WTC11 (cell line): ENCODE measurements at regions not wholly inside any gene's neighbourhood (a gene's known extent, or its start where the extent isn't known, plus 50 kb on each side); places are given as distances from the start of the nearest gene placed in this dataset.

Experiments used
- ATAC-seq: fragments of 200-7000 bp; cut with Tn5 transposase; 2 replicates; pipeline ENCODE4 v1.10.0; 2021; ENCODE audit warnings: mild to moderate bottlenecking, moderate library complexity
- CTCF ChIA-PET: fragments of 300-600 bp; sonication (Branson Sonifier 250); formaldehyde crosslinking; loops from one replicate; lab custom pipeline; 2021; ENCODE audit warnings: antibody characterized with exemption; lab: Charles Lee
- POLR2A ChIA-PET: fragments of 350-600 bp; sonication (Branson Sonifier 250); formaldehyde crosslinking; loops from one replicate; lab custom pipeline; 2021; ENCODE audit warnings: antibody characterized with exemption; lab: Charles Lee
- DNase-seq: peaks from one replicate; pipeline ENCODE4 v3.0.0; 2021; ENCODE audit warnings: low spot score
- H3K27ac Mint-ChIP-seq: 2 replicates; pipeline ENCODE4 v1.8.0; 2021; ENCODE audit warnings: mixed read lengths
- H3K27me3 Mint-ChIP-seq: 2 replicates; pipeline ENCODE4 v1.8.0; 2021; ENCODE audit warnings: low read depth, mild to moderate bottlenecking, moderate library complexity, mixed read lengths
- H3K36me3 Mint-ChIP-seq: 2 replicates; pipeline ENCODE4 v1.8.0; 2021; ENCODE audit warnings: mixed read lengths
- H3K4me1 Mint-ChIP-seq: 2 replicates; pipeline ENCODE4 v1.8.0; 2022; ENCODE audit warnings: mixed read lengths
- H3K4me3 Mint-ChIP-seq: 2 replicates; pipeline ENCODE4 v1.8.0; 2021; ENCODE audit warnings: mild to moderate bottlenecking, moderate library complexity, mixed read lengths
- H3K9me3 Mint-ChIP-seq: 2 replicates; pipeline ENCODE4 v1.8.0; 2021; ENCODE audit warnings: mixed read lengths
- CDX4 ChIP-seq: fragments of 250-450 bp; sonication (Bioruptor Pico); IDR thresholded peaks from 2 replicates; pipeline ENCODE4 v1.9.0; 2021; ENCODE audit warnings: moderate library complexity, mild to moderate bottlenecking, inconsistent platforms, borderline replicate concordance
- FOXP1 ChIP-seq: sonication (generic); formaldehyde crosslinking; IDR thresholded peaks from 2 replicates; pipeline ENCODE4 v1.8.0; 2022; ENCODE audit warnings: missing genetic modification reagents, mild to moderate bottlenecking, moderate library complexity, borderline replicate concordance
- FOXP4 ChIP-seq: sonication (generic); formaldehyde crosslinking; IDR thresholded peaks from 2 replicates; pipeline ENCODE4 v1.8.0; 2022; ENCODE audit warnings: mild to moderate bottlenecking, missing genetic modification reagents
- HMGA2 ChIP-seq: fragments of 250-450 bp; sonication (Bioruptor Pico); IDR thresholded peaks from 2 replicates; pipeline ENCODE4 v1.4.0; 2021; ENCODE audit warnings: mild to moderate bottlenecking, moderate library complexity
- IRF2 ChIP-seq: sonication (generic); formaldehyde crosslinking; IDR thresholded peaks from 2 replicates; pipeline ENCODE4 v1.8.0; 2022; ENCODE audit warnings: low read depth, missing genetic modification reagents, borderline replicate concordance
- JUN ChIP-seq: sonication (generic); formaldehyde crosslinking; IDR thresholded peaks from 2 replicates; pipeline ENCODE4 v1.8.0; 2023; ENCODE audit warnings: mild to moderate bottlenecking, missing genetic modification reagents
- NFE2L1 ChIP-seq: sonication (generic); formaldehyde crosslinking; IDR thresholded peaks from 2 replicates; pipeline ENCODE4 v1.8.1; 2023; ENCODE audit warnings: missing genetic modification reagents
- RELA ChIP-seq: sonication (generic); formaldehyde crosslinking; IDR thresholded peaks from 2 replicates; pipeline ENCODE4 v1.8.1; 2022; ENCODE audit warnings: missing genetic modification reagents, mild to moderate bottlenecking, borderline replicate concordance
- ZNF219 ChIP-seq: sonication (generic); formaldehyde crosslinking; IDR thresholded peaks from 2 replicates; pipeline ENCODE4 v1.8.0; 2023; ENCODE audit warnings: missing genetic modification reagents, mild to moderate bottlenecking, borderline replicate concordance
- ZNF317 ChIP-seq: sonication (generic); formaldehyde crosslinking; IDR thresholded peaks from 2 replicates; pipeline ENCODE4 v1.8.1; 2023; ENCODE audit warnings: low read depth, mild to moderate bottlenecking, moderate library complexity, missing genetic modification reagents, borderline replicate concordance
- ZNF416 ChIP-seq: fragments of 250-450 bp; sonication (Bioruptor Pico); IDR thresholded peaks from 2 replicates; pipeline ENCODE4 v1.9.0; 2021; ENCODE audit warnings: mild to moderate bottlenecking, inconsistent platforms
- ZSCAN18 ChIP-seq: fragments of 250-450 bp; sonication (Bioruptor Pico); IDR thresholded peaks from 2 replicates; pipeline ENCODE4 v2.1.2; 2022; ENCODE audit warnings: mild to moderate bottlenecking, moderate library complexity
- TF ChIP-seq, protein P1 (sequence below): fragments of 200-600 bp; IDR thresholded peaks from 2 replicates; pipeline ENCODE4 v1.8.0; 2022; ENCODE audit warnings: antibody characterized with exemption
- TF ChIP-seq, protein P2 (sequence below): sonication (generic); formaldehyde crosslinking; IDR thresholded peaks from 2 replicates; pipeline ENCODE4 v1.8.0; 2022; ENCODE audit warnings: mild to moderate bottlenecking, missing genetic modification reagents
- TF ChIP-seq, protein P3 (sequence below): sonication (generic); formaldehyde crosslinking; IDR thresholded peaks from 2 replicates; pipeline ENCODE4 v1.8.0; 2023; ENCODE audit warnings: missing genetic modification reagents
- TF ChIP-seq, protein P4 (sequence below): sonication (generic); formaldehyde crosslinking; IDR thresholded peaks from 2 replicates; pipeline ENCODE4 v1.8.1; 2022; ENCODE audit warnings: low read depth, missing genetic modification reagents, borderline replicate concordance
- TF ChIP-seq, protein P5 (sequence below): sonication (generic); formaldehyde crosslinking; IDR thresholded peaks from 2 replicates; pipeline ENCODE4 v1.8.1; 2023; ENCODE audit warnings: mild to moderate bottlenecking, missing genetic modification reagents, borderline replicate concordance
- TF ChIP-seq, protein P6 (sequence below): sonication (generic); formaldehyde crosslinking; IDR thresholded peaks from 2 replicates; pipeline ENCODE4 v1.8.0; 2022; ENCODE audit warnings: missing genetic modification reagents

DNA sequence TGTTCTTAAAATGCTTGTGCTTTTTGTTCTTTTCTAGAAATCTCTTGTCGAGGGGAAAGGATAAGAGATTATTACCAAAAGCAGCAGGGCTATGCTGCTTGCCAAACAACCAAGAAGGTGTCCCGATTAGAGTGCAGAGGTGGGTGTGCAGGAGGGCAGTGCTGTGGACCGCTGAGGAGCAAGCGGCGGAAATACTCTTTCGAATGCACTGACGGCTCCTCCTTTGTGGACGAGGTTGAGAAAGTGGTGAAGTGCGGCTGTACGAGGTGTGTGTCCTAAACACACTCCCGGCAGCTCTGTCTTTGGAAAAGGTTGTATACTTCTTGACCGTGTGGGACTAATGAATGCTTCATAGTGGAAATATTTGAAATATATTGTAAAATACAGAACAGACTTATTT is 81.5 kb upstream of the PACRGL start:
- POLR2A ChIA-PET = no interaction called here
- TF ChIP-seq NFE2L1 (no peak), ZNF317 (no peak), CDX4 (CRISPR knock-in tag) (no peak), RELA (CRISPR knock-in tag) (no peak), IRF2 (CRISPR knock-in tag) (no peak), ZNF219 (CRISPR knock-in tag) (no peak), HMGA2 (CRISPR knock-in tag) (no peak)
- TF ChIP-seq, protein P1, sequence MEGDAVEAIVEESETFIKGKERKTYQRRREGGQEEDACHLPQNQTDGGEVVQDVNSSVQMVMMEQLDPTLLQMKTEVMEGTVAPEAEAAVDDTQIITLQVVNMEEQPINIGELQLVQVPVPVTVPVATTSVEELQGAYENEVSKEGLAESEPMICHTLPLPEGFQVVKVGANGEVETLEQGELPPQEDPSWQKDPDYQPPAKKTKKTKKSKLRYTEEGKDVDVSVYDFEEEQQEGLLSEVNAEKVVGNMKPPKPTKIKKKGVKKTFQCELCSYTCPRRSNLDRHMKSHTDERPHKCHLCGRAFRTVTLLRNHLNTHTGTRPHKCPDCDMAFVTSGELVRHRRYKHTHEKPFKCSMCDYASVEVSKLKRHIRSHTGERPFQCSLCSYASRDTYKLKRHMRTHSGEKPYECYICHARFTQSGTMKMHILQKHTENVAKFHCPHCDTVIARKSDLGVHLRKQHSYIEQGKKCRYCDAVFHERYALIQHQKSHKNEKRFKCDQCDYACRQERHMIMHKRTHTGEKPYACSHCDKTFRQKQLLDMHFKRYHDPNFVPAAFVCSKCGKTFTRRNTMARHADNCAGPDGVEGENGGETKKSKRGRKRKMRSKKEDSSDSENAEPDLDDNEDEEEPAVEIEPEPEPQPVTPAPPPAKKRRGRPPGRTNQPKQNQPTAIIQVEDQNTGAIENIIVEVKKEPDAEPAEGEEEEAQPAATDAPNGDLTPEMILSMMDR = no peak
- TF ChIP-seq, protein P2, sequence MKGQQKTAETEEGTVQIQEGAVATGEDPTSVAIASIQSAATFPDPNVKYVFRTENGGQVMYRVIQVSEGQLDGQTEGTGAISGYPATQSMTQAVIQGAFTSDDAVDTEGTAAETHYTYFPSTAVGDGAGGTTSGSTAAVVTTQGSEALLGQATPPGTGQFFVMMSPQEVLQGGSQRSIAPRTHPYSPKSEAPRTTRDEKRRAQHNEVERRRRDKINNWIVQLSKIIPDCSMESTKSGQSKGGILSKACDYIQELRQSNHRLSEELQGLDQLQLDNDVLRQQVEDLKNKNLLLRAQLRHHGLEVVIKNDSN (CRISPR knock-in tag) = no peak
- TF ChIP-seq, protein P3, sequence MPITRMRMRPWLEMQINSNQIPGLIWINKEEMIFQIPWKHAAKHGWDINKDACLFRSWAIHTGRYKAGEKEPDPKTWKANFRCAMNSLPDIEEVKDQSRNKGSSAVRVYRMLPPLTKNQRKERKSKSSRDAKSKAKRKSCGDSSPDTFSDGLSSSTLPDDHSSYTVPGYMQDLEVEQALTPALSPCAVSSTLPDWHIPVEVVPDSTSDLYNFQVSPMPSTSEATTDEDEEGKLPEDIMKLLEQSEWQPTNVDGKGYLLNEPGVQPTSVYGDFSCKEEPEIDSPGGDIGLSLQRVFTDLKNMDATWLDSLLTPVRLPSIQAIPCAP (CRISPR knock-in tag) = no peak
- Mint-ChIP-seq H3K9me3 (no peaks in the 10 kb centered on the region), H3K4me3 (peak overlapping the region; percentile 22), H3K36me3 (no peaks in the 10 kb centered on the region), H3K27me3 (no peaks in the 10 kb centered on the region; the same call in 1 of the 2 replicates), H3K4me1 (peaks cover 57% of the 10 kb centered on the region), H3K27ac (peak overlapping the region; percentile 51; the same call in 1 of the 2 replicates)
- DNase-seq (peak; percentile 21), ATAC-seq (peak; percentile 91)
- CTCF ChIA-PET = no interaction called here

- ChIA-PET POLR2A (no interaction called here), CTCF (interaction anchor here (0.6 kb wide), 1 partner anchor 8 kb away, joined by 3 read pairs; no protein-coding TSS in a partner anchor)
- Mint-ChIP-seq H3K27ac (no peak overlapping the region), H3K4me3 (no peak overlapping the region), H3K4me1 (peaks cover 67% of the 10 kb centered on the region), H3K36me3 (no peaks in the 10 kb centered on the region), H3K27me3 (no peaks in the 10 kb centered on the region; the same call in 1 of the 2 replicates), H3K9me3 (no peaks in the 10 kb centered on the region)
- no peak for DNase-seq
- no peak for ATAC-seq
- TF ChIP-seq, protein P4, sequence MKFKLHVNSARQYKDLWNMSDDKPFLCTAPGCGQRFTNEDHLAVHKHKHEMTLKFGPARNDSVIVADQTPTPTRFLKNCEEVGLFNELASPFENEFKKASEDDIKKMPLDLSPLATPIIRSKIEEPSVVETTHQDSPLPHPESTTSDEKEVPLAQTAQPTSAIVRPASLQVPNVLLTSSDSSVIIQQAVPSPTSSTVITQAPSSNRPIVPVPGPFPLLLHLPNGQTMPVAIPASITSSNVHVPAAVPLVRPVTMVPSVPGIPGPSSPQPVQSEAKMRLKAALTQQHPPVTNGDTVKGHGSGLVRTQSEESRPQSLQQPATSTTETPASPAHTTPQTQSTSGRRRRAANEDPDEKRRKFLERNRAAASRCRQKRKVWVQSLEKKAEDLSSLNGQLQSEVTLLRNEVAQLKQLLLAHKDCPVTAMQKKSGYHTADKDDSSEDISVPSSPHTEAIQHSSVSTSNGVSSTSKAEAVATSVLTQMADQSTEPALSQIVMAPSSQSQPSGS (CRISPR knock-in tag) = no peak
- TF ChIP-seq ZSCAN18 (CRISPR knock-in tag) = no peak
- no peak for TF ChIP-seq JUN
- TF ChIP-seq FOXP4 = no peak
- TF ChIP-seq FOXP1 (CRISPR knock-in tag) = no peak
- TF ChIP-seq, protein P5, sequence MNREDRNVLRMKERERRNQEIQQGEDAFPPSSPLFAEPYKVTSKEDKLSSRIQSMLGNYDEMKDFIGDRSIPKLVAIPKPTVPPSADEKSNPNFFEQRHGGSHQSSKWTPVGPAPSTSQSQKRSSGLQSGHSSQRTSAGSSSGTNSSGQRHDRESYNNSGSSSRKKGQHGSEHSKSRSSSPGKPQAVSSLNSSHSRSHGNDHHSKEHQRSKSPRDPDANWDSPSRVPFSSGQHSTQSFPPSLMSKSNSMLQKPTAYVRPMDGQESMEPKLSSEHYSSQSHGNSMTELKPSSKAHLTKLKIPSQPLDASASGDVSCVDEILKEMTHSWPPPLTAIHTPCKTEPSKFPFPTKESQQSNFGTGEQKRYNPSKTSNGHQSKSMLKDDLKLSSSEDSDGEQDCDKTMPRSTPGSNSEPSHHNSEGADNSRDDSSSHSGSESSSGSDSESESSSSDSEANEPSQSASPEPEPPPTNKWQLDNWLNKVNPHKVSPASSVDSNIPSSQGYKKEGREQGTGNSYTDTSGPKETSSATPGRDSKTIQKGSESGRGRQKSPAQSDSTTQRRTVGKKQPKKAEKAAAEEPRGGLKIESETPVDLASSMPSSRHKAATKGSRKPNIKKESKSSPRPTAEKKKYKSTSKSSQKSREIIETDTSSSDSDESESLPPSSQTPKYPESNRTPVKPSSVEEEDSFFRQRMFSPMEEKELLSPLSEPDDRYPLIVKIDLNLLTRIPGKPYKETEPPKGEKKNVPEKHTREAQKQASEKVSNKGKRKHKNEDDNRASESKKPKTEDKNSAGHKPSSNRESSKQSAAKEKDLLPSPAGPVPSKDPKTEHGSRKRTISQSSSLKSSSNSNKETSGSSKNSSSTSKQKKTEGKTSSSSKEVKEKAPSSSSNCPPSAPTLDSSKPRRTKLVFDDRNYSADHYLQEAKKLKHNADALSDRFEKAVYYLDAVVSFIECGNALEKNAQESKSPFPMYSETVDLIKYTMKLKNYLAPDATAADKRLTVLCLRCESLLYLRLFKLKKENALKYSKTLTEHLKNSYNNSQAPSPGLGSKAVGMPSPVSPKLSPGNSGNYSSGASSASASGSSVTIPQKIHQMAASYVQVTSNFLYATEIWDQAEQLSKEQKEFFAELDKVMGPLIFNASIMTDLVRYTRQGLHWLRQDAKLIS (CRISPR knock-in tag) = no peak
- TF ChIP-seq, protein P6, sequence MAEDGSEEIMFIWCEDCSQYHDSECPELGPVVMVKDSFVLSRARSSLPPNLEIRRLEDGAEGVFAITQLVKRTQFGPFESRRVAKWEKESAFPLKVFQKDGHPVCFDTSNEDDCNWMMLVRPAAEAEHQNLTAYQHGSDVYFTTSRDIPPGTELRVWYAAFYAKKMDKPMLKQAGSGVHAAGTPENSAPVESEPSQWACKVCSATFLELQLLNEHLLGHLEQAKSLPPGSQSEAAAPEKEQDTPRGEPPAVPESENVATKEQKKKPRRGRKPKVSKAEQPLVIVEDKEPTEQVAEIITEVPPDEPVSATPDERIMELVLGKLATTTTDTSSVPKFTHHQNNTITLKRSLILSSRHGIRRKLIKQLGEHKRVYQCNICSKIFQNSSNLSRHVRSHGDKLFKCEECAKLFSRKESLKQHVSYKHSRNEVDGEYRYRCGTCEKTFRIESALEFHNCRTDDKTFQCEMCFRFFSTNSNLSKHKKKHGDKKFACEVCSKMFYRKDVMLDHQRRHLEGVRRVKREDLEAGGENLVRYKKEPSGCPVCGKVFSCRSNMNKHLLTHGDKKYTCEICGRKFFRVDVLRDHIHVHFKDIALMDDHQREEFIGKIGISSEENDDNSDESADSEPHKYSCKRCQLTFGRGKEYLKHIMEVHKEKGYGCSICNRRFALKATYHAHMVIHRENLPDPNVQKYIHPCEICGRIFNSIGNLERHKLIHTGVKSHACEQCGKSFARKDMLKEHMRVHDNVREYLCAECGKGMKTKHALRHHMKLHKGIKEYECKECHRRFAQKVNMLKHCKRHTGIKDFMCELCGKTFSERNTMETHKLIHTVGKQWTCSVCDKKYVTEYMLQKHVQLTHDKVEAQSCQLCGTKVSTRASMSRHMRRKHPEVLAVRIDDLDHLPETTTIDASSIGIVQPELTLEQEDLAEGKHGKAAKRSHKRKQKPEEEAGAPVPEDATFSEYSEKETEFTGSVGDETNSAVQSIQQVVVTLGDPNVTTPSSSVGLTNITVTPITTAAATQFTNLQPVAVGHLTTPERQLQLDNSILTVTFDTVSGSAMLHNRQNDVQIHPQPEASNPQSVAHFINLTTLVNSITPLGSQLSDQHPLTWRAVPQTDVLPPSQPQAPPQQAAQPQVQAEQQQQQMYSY (CRISPR knock-in tag) = no peak
- TF ChIP-seq ZNF416 = no peak
These were observed 78.8 kb upstream of the PACRGL start for GRCh38 chr4:20621476-20621875.
